Middle frontal gyrus (tissue), 1 donor: ENCODE measurements at regions not wholly inside any gene's neighbourhood (a gene's known extent, or its start where the extent isn't known, plus 50 kb on each side); places are given as distances from the start of the nearest gene placed in this dataset.
"Not testable (repeated sequence)": the region's sequence is repeated elsewhere in the genome, so short reads cannot be mapped to it uniquely, and the experiment has no call there.

Experiments
- DNase-seq: peaks from one replicate; pipeline ENCODE4 v3.0.0-alpha.2; 2015; ENCODE audit warnings: low spot score; ENCODE audit errors: extremely low spot score

GRCh38 chr3:152891678-152892077, 56.7 kb downstream of the P2RY1 start:
- no peak for DNase-seq

GRCh38 chr3:152892446-152892845, 57.5 kb downstream of the P2RY1 start:
- no peak for DNase-seq

GRCh38 chr3:152893647-152894046, 58.7 kb downstream of the P2RY1 start:
- no peak for DNase-seq

- DNase-seq, result no peak
These were observed 64.4 kb downstream of the P2RY1 start for GRCh38 chr3:152899306-152899705.

GRCh38 chr3:152902141-152902669, 67.3 kb downstream of the P2RY1 start:
- no peak for DNase-seq

DNA sequence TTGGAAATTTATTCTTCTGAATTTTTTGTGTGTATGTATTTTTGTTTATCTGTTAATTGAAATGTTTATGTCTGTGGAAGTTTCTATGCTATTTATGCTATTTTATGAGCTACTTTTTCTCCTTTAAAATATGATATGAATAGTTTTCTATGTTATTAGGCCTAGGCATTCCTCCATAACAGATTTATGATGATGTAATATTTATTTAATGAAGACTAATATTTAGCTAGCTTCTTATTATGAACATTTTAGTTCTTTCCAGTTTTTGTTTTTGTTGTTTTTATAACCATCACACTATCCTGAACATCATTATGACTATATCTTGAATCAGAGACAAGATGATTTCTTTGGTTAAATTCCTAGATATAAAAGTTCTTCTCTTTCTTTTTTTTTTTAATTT, 70.7 kb downstream of the P2RY1 start:
- DNase-seq, result no peak

- DNase-seq, result no peak
These were observed 74.4 kb downstream of the P2RY1 start for GRCh38 chr3:152909180-152909883.

DNA sequence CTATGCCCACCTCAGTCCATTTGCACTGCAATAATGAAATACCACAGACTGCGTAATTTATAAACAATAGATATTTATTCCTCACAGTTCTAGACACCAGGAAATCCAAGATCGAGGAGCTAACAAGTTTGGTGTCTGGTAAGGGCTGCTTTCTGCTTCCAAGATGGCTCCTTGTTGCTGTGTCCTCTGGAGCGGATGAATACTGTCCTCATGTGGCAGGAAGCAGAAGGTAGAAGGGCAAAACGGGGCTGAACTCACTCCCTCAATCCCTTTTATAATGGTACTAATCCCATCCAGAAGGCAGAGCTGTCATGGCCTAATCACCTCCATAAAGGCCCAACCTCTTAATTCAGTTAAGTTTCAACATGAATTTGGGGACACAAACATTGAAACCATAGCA, 75.3 kb downstream of the P2RY1 start:
- DNase-seq, result no peak

GRCh38 chr3:152910966-152911365, 76.0 kb downstream of the P2RY1 start:
- DNase-seq, result no peak

- not testable (repeated sequence) for DNase-seq
These were observed 79.8 kb downstream of the P2RY1 start for GRCh38 chr3:152914743-152915142.

DNA sequence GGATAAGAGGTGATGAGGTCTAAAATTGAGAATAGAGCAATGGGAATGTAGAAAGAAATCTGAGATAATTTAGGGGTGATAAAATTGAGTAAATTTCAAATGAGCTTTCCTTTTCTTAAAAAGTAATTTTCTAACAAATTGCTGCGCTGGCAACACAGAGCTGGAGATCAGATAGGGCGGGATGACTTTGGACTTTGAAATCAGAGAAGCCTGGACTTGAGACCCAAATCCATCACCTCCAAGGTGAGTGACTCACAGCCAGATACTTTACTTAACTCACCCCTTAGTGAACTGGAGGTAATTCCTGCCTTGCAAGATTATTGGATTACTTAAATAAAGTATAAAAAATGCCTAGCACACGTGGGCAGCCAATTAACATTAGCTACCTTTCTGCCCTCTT, 80.8 kb downstream of the P2RY1 start:
- DNase-seq, result no peak

DNA sequence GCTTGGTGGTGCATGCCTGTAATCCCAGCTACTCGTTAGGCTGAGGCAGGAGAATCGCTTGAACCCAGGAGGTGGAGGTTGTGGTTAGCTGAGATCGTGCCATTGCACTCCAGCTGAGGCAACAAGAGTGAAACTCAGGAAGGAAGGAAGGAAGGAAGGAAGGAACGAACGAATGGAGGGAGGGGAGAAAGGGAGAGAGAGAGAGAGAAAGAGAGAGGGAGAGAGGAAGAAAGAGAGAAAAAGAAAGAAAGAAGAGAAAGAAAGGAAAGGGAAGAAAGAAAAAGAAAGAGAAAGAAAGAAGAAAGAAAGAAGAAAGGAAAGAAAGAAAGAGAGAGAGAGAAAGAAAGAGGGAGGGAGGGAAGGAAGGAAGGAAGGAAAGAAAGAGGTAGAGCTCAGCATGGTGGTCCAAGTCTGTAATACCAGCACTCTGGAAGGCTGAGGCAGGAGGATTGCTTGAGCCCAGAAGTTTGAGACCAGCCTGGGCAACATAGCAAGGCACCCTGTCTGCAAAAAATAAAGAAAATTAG, 81.9 kb downstream of the P2RY1 start:
- DNase-seq, result no peak

DNA sequence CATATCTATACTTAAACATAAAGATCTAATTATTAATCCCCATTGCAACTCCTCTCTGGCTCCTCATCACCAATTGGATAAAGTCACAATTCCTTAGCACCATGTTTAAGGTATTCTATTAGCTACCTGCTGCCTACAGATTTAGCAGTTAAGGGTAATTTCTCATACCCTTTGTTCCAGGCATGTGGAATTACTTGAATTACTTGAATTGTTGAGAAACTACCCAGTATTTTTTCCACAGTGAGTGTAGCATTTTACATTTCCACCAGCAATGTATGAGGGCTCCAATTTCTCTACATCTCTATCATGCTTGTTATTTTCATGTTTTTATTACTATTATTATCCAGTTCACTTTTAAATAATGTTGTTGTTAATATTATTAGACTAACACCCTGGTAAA, 86.4 kb downstream of the P2RY1 start:
- DNase-seq, result no peak

DNA sequence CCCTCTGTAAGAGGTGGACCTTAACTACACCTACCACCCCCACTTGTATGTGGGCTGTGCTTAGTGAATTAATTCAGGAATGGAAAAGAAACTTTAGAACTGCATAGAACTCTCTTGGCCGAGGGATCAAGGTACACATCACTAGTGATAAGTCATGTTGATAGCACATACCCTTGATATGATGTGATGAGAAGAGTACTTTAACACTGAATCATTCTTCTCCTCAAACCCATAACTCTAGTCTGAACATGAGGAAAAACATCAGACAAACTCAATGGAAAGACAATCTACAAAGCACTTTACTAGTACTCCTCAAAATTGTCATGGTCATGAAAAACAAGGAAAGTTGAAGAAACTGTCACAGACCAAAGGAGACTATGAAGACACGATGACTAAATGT, 87.6 kb downstream of the P2RY1 start:
- no peak for DNase-seq

GRCh38 chr3:152927131-152927530, 92.2 kb downstream of the P2RY1 start:
- no peak for DNase-seq

DNA sequence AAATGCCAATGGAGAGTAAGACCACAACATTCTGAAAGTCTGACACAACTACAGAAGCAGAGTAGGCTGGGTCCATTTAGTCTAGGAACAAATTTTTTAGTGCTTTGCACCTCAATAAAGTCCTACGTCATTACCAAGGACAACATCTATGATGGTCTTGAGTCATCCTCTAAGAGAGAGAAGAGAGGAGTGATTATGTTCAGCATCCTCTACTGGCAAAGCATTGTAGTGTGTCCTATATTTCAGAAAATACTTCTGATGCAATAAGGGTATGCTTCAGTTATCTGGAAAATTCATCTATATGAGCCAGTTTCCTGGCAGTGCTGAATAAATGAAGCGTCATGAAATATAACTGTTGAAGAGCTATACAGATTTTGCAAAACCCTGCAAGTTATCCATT, 95.6 kb downstream of the P2RY1 start:
- DNase-seq, result no peak

GRCh38 chr3:152937234-152937633, 102.3 kb downstream of the P2RY1 start:
- no peak for DNase-seq

DNA sequence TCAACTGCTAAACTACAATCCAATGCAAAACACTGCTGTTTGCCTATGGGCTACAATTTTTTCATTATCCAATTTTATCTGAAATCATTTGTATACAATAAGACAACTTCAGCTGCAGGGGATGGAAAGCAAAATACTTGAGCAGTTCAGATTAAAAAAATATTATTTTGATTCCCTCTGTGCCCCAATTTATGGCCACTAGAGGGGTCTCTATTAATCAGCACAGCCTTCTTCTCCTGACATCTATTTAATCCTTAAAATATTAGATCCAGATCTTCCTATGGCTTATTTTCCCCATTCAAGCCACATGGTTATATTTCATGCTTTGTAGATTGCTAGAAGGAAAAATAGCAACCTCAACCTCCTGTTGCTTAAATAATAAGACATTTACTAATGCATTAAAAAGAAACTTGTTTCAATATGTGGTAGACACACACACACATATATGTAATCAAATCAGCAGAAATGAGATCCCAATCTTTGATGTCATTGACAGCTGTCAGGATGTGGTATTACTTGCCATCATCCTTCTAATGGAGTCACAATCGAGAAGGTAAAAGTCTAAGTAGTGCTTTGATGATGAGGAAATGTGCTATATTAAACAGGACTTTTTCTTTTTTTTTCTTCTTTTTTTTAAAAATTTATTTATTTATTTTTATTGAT, 104.2 kb downstream of the P2RY1 start:
- DNase-seq, result no peak

DNA sequence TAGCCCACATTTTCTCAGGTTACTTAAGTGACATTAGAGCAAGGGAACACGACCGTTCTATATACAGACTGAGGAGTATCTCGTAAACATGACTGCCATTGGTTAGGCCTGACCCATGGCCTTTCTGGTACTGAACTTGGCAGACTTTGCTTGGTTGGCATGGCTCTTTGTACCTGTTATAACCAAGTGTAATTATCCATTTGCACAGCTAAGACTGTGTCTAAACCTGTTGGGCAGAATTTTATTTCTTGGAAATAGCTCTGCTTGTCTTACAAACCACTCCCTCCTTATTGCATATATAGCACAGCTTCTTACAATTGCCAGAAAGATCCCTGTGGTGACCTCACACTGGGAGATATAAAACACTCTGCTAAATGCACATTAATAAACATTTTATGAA, 106.9 kb downstream of the P2RY1 start:
- no peak for DNase-seq

DNA sequence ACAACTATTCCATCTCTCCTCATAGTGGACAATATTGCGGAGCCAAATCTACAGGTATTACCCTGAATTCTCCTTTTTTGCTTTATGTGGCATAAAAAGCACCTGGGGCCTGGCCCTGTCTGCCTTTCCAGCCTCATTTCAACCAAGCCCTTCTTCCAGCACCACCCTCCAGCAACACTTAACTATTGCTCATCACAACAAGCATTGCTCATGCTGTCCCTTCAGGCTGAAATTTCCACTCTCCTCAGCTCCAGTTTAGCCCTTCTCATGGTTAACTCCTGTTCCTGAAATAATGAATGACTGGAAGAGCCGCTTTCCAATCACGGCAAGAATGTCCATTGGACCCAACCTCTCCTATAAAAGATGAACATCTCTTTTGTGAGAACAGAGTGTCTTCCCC, 107.4 kb downstream of the P2RY1 start:
- no peak for DNase-seq

GRCh38 chr3:152943645-152944044, 108.7 kb downstream of the P2RY1 start:
- DNase-seq, result no peak

DNA sequence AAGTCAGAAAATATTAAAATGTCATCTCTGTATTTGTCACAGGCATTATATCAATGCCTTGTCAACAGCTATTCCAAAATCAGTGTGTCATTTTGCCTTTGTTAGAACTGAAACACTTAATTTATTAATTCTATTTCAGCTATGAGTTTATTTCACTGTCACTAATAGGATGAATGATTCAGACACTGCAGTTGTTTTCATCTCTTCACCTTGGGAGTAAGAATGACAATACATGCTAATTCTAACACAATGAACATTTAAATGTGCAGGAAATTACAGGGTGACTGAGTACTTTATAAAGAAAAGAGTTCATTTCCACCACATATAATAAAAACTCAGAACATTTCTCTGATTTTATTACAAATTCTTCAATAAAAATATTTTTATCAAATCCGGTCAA, 109.7 kb downstream of the P2RY1 start:
- no peak for DNase-seq

GRCh38 chr3:152945556-152945955, 110.6 kb downstream of the P2RY1 start:
- no peak for DNase-seq
